Peyer's patch (tissue), 4 donors: ENCODE measurements at regions not wholly inside any gene's neighbourhood (a gene's known extent, or its start where the extent isn't known, plus 50 kb on each side); places are given as distances from the start of the nearest gene placed in this dataset.

Source experiments
- POLR2A ChIP-seq, 2 donors: fragments of 450-650 bp; IDR thresholded peaks; one replicate each; pipeline ENCODE4 v1.5.1; 2017; ENCODE audit warnings: antibody characterized with exemption in 2 of 2, mild to moderate bottlenecking in 2 of 2, moderate library complexity in 2 of 2
- TF ChIP-seq, protein P1 (sequence below), 6 experiments: fragments of 450-650 bp in 4 of 6; fragments of 200-600 bp in 2 of 6; sonication (generic) in 1 of 6; IDR thresholded peaks; one replicate each; pipeline ENCODE4 v1.5.1; 2017 to 2019; ENCODE audit warnings: antibody characterized with exemption in 6 of 6, mild to moderate bottlenecking in 3 of 6, moderate library complexity in 1 of 6

DNA sequence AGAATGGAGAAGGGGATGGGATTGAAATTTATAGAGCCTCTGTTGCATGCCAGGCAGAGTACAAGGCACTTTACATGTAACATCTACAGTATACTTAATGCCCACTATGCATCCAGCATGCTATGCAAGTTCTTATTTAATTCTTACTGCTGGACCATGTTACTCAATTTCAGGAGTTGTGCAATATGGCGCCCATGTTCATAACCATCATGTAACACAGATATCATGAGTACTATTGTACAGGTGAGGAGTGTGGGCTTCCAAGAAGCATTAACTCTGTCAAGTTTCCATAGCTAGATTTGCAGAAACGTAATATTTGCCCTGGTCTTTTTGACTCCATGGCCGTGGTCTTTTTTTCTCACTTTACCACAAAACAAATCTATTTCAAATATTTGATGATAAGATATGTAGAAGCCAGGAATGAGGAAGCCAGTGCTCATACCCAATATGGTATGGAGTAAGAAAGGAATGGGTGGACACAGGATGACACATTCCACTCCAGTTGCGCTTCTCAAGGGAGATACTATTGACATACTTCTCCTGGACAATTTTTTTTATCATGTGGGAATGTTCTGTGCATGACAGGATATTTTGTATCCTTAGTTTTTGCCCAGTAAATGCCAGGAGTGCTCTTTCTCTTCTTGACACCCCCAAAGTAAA lies 191.8 kb downstream of the C12orf75 start:
- TF ChIP-seq, protein P1, sequence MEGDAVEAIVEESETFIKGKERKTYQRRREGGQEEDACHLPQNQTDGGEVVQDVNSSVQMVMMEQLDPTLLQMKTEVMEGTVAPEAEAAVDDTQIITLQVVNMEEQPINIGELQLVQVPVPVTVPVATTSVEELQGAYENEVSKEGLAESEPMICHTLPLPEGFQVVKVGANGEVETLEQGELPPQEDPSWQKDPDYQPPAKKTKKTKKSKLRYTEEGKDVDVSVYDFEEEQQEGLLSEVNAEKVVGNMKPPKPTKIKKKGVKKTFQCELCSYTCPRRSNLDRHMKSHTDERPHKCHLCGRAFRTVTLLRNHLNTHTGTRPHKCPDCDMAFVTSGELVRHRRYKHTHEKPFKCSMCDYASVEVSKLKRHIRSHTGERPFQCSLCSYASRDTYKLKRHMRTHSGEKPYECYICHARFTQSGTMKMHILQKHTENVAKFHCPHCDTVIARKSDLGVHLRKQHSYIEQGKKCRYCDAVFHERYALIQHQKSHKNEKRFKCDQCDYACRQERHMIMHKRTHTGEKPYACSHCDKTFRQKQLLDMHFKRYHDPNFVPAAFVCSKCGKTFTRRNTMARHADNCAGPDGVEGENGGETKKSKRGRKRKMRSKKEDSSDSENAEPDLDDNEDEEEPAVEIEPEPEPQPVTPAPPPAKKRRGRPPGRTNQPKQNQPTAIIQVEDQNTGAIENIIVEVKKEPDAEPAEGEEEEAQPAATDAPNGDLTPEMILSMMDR (IDR thresholded peaks at IDR 0.05): no peak
- no peak for TF ChIP-seq POLR2A (IDR thresholded peaks at IDR 0.05)
